ENCODE measurements at regions not wholly inside any gene's neighbourhood (a gene's known extent, or its start where the extent isn't known, plus 50 kb on each side); places are given as distances from the start of the nearest gene placed in this dataset.

DNA sequence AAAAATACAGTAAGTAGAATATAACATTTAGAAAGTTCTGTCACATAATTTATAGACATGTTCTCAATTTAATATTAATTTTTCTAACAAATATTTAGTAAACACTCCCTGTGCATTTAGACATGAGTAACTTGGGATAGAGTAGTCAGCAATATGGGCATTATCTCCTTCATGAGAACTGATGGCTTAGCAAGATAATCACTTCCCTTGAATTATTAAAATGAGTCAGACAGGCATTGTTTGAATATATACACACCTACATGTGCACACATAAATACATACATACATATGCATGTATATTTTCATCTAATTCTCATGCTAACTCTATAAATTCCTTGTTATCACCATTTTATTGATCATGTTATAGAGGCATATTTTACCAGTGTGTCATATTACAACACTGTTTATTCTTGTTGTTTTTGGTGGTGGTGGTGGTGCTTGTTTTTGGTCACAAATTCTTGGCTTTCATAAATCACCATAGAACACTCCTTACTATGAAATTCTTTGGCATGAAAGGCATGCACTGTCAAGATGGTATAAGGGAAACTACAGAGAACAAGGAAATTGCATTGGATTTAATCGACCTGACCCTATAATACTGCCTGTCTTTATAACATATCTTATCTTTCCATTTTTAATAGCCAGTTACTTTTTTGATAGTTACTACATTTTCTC, 434.5 kb upstream of the MANEA start:
- no peak for DNase-seq

- DNase-seq = no peak
Observed at GRCh38 chr6:95143408-95144180, 433.7 kb upstream of the MANEA start.

DNA sequence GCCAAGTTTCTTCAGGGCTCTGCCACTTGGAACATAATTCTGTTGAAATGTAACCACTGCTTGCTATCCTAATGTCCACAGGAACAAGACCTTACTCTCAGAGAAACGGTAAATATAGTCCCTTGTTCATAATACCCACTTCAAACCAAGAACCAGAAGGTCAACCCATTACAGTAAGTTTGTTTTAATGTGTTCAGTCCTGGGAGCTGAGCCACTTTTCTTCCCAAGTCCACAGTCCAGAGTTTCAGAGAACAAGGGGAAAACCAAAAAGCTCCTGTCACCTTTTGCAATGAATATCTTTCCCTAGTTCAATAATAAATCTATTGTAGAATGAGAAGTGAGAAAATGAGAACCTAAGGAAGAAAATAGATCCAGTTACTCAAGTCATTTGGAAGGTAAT, 431.9 kb upstream of the MANEA start:
- no peak for DNase-seq

- no peak for DNase-seq
Observed at GRCh38 chr6:95159557-95159956, 417.8 kb upstream of the MANEA start.

DNA sequence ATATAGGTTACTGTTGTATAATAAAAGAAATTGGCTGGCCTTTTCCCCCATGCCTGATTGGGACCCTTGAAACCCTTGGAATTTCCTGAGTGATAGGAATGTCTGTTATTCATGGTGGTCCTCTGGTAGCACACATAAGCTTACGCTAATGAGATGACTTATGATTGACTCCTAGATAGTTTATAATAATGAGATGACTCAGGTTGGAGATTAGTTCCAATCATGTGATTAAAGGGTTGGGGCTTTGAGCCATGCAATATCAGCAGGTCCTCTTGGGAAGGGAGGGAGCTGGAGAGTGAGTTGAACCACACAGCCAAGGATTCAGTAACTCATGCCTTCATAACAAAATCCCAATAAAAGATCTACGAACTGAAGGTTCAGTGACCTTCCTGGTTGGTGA, 407.6 kb upstream of the MANEA start:
- DNase-seq = no peak

DNA sequence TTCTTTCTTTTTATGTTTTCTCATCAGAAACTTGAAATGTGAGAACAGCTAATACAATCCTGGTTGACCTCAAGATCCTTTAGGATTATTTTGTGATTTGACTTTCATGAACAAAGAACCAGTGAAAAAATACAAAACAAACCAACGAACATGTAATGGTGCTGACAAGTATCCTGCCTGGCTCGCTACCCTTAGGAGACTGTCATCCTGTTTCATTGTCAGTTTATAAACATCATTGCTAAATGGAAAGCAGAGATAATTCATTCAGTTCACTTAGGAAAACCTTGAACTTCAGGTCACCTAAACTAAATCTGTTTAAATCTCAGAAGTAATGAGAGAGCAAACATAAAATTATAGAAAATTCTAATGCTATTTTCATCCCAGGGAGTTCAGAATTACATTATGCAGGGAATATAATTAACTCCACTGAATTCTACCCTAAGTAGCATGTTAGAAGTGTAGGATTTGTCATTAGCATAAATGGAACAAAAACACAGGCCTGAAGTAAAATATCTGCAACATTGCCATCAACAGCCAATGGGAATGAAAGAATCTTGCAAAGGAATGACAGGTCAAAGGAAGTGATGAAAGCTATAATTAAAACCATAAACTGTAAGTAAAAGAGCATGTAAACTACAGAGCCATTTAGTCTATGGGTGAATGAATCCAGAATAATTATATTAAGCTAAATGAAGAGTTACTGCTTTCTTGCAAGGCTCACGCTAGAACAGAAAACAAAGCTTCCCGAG, 401.2 kb upstream of the MANEA start:
- DNase-seq = no peak

- no peak for DNase-seq
Observed at GRCh38 chr6:95185874-95186273, 391.5 kb upstream of the MANEA start.

DNA sequence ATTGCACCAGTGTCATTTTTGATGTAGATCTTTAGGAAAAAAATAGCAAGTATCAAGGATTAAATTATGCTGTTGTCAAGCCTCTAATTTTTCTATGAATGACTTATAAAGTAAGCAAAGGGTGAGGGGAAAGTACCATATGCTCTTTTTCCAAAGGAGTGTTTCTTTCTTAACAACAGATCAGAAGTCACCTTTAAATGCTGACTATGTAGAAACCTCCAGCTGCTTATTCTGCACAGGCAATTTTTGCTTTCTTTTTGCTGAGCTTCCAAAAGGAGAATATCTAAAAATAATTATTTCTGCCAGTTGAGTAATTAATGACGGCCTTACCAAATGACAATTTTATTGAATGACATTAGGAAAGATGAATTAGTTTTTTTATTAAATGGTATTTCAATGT, 390.6 kb upstream of the MANEA start:
- no peak for DNase-seq

- DNase-seq = no peak
Observed at GRCh38 chr6:95197590-95197989, 379.7 kb upstream of the MANEA start.

GRCh38 chr6:95203153-95203754, 374.1 kb upstream of the MANEA start:
- peak; percentile 57 to 66 for DNase-seq

- DNase-seq = no peak
Observed at GRCh38 chr6:95204178-95204577, 373.2 kb upstream of the MANEA start.

- no peak for DNase-seq
Observed at GRCh38 chr6:95208621-95209020, 368.7 kb upstream of the MANEA start.

DNA sequence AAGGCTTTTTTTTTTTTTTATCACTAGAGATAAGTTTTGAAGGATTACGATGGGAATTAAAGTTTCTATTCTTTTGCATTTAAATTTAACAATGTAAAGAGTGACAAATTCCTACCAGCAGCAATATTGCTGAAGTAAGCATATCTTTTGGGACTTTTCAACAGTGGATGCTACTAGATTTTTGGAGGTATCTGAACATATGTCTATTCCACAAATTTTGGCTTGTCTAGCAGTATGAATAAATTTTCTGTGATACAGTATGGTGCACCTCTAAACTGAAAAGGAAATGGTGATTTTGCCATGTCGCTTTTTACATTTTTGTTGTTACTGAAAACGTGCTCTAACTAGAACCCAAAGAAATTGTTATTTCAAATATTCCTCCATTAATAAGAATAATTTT, 368.3 kb upstream of the MANEA start:
- DNase-seq = no peak

DNA sequence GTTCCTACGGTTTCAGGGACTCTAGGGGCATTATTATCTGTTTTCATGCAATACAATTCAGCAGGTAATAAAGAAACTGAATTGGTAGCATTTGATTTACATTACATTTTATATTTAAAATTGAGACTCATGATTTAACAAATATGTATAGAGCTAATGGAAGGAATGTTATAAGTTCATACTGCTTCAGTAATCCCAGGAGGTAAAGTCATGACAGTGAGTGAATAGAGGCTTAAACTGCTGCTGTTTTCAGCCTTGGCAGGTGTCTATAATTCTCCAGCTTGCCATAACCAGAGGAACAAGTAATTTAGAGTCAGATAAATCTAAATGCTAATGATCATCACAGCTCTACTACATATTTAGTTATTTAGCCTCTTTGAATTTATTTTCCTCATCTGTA, 360.8 kb upstream of the MANEA start:
- DNase-seq = no peak

DNA sequence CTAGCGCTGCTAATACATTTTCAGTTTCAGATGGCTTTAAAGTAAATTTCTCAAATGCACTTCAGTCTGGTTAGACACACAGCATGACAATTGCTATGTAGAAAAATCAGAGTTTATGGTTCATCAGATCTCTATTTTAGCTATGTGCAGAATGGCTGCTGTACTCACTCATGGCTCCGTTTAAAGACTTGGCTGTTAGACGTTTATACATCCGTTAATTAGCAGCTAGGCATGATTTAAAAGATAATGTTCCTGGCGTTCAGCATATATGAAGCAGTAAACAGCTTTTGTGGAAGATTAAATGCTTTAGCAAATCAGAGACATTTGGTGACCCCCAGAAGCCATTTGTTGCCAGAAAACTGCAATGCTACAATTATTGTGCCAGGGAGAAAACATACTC, 350.0 kb upstream of the MANEA start:
- DNase-seq = no peak

GRCh38 chr6:95228636-95229035, 348.7 kb upstream of the MANEA start:
- DNase-seq = no peak

GRCh38 chr6:95230071-95230740, 347.1 kb upstream of the MANEA start:
- DNase-seq = no peak

- no peak for DNase-seq
Observed at GRCh38 chr6:95231416-95231815, 345.9 kb upstream of the MANEA start.

- no peak for DNase-seq
Observed at GRCh38 chr6:95232446-95232845, 344.9 kb upstream of the MANEA start.

DNA sequence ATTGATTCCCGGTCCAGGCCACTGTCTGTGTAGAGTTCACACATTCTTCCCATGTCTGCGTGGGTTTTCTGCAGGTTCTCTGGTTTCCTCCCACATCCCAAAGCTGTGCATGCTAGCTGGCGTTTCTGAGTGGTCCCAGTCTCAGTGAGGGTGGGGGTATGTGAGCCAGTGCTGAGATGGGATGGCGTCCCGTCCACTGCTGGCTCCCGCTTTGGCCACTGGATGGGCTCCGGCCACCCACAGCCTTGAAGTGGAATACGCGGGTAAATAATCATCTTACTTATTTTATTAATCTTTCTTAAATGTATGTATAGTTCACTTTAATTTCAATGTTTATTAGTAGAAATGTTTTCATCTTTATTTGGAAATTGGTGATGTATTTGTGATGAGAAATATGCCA, 343.5 kb upstream of the MANEA start:
- no peak for DNase-seq

GRCh38 chr6:95240514-95240913, 336.8 kb upstream of the MANEA start:
- DNase-seq = no peak

GRCh38 chr6:95242560-95242959, 334.8 kb upstream of the MANEA start:
- DNase-seq = no peak

DNA sequence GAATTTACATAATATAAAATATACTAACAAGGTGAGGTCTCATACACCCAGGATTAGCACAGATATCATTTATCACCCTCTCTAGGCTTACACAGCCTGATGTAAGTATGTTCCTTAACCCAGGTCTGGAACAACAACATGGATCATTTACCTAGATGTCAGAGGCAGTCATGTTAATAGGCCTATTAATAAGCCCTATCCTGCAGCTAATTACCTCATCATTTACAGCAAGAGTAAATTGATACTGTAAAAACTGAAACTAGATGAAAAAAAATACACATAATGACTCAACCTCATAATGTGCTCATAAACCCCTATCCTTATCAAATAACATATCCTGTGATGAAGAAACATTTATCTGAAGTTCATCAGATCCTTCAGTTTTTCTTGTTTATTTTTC, 334.3 kb upstream of the MANEA start:
- DNase-seq = no peak
